ENCODE measurements at regions not wholly inside any gene's neighbourhood (a gene's known extent, or its start where the extent isn't known, plus 50 kb on each side); places are given as distances from the start of the nearest gene placed in this dataset.

GRCh38 chr16:62137996-62138395 lies 101.8 kb upstream of the CDH8 start:
- TF ChIP-seq CTCF (IDR thresholded peaks at IDR 0.05): no peak
- TF ChIP-seq POLR2AphosphoS5 (IDR thresholded peaks at IDR 0.05; ENCODE audit: low read depth, low read length): no peak
- TF ChIP-seq TCF7L2 (IDR thresholded peaks at IDR 0.05; ENCODE audit: low read depth, low read length): no peak
- no peak for TF ChIP-seq SIN3A (IDR thresholded peaks at IDR 0.05; ENCODE audit: borderline replicate concordance, insufficient read depth, low read depth, low read length)
- no peak for TF ChIP-seq REST (IDR thresholded peaks at IDR 0.05; ENCODE audit: insufficient read depth in 1 of 2, low read depth in 2 of 2, low read length in 1 of 2)
